ENCODE measurements at regions not wholly inside any gene's neighbourhood (a gene's known extent, or its start where the extent isn't known, plus 50 kb on each side); places are given as distances from the start of the nearest gene placed in this dataset.

- TF ChIP-seq USF2 (IDR thresholded peaks at IDR 0.05; ENCODE audit: borderline replicate concordance, low read depth, low read length) (no peak), PML (IDR thresholded peaks at IDR 0.05; ENCODE audit: low read length) (no peak), POU2F2 (IDR thresholded peaks at IDR 0.05; ENCODE audit: borderline replicate concordance, low read depth, low read length) (no peak), CREB1 (IDR thresholded peaks at IDR 0.05; ENCODE audit: low read depth) (no peak), ZNF217 (IDR thresholded peaks at IDR 0.05) (no peak), MTA3 (IDR thresholded peaks at IDR 0.05; ENCODE audit: borderline replicate concordance, low read length) (no peak)
Measured at GRCh38 chr6:48188158-48188557, 77.2 kb upstream of the PTCHD4 start (continued).

DNA sequence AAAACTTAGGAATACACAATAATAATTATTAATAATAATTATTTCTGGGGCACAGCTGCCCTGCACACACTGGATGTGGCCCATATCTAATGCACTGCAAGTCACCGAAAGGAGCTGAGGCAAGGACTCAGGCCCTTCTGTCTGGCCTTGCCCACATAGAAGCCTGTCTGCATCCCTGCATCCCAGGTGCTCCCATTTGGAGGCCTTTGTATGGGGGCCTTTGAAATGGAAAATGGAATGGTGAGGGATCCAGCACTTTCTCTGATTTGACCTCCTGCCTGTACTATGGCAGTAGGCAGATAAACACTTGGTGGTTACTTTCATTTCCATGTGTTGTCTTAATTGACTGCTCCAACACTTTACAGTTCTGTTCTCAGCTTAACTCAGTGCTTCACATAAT is 75.7 kb upstream of the PTCHD4 start:
- CTCF ChIA-PET, result interaction anchor here (1.4 kb wide), 1 partner anchor 13 kb away, joined by 3 read pairs; no protein-coding TSS in a partner anchor
- POLR2A ChIA-PET, result no interaction called here
- Histone ChIP-seq H3K27ac (ENCODE audit: control insufficient read depth, insufficient read depth) (no peak overlapping the region), H3K4me2 (ENCODE audit: control insufficient read depth, insufficient read depth) (no peak overlapping the region), H4K20me1 (ENCODE audit: control insufficient read depth, insufficient read depth) (no peaks in the 10 kb centered on the region), H3K4me3 (no peak overlapping the region), H3K4me1 (ENCODE audit: control insufficient read depth, insufficient read depth, low read length) (no peaks in the 10 kb centered on the region), H2AFZ (ENCODE audit: control insufficient read depth, low read depth, low read length) (no peak overlapping the region), H3K36me3 (ENCODE audit: control insufficient read depth in 2 of 2, insufficient read depth in 2 of 2, low read length in 1 of 2) (no peaks in the 10 kb centered on the region), H3K9ac (ENCODE audit: control insufficient read depth, insufficient read depth, low read length) (no peak overlapping the region), H3K79me2 (ENCODE audit: control insufficient read depth, insufficient read depth, low read length) (no peaks in the 10 kb centered on the region), H3K9me3 (replicated peaks; ENCODE audit: control insufficient read depth, insufficient read depth, low read length) (no peaks in the 10 kb centered on the region), H3K27me3 (replicated peaks in 1 of 2; ENCODE audit: control insufficient read depth in 2 of 2, insufficient read depth in 2 of 2, low read length in 1 of 2) (no peaks in the 10 kb centered on the region)
- SMC1A ChIA-PET (ENCODE audit: uncharacterized antibody, unreplicated experiment), result interaction anchor here (1.6 to 2.0 kb wide), 2 partner anchors 8 to 11 kb away, joined by 4 to 5 read pairs; no protein-coding TSS in a partner anchor
- BruUV-seq (replicated peaks), result no TSS peak
- RAD21 ChIA-PET (ENCODE audit: unreplicated experiment), result no interaction called here
- 73% methylated on average over 1 of the region's 1 CpG for WGBS (ENCODE audit: insufficient coverage, insufficient replicate concordance, low lambda C conversion rate, missing lambda C conversion rate)
- no peak for FAIRE-seq
- intact Hi-C loops (cut with micrococcal nuclease; ENCODE audit: unreplicated experiment), result no loop called here
- no peak for ATAC-seq
- DNase-seq (ENCODE audit: low read depth, low spot score), result no peak
- in situ Hi-C loops (cut with MboI), result no loop called here
- TF ChIP-seq ZNF687 (IDR thresholded peaks at IDR 0.05) (no peak), REST (IDR thresholded peaks at IDR 0.05; ENCODE audit: low read depth, low read length) (no peak), NR2F1 (conservative IDR thresholded peaks at IDR 0.05) (no peak), SREBF1 (IDR thresholded peaks at IDR 0.05; ENCODE audit: low read length) (no peak), NRF1 (conservative IDR thresholded peaks at IDR 0.05; ENCODE audit: low read depth, low read length) (no peak), TCF7 (IDR thresholded peaks at IDR 0.05; ENCODE audit: borderline replicate concordance) (no peak), JUNB (IDR thresholded peaks at IDR 0.05) (no peak), CEBPB (IDR thresholded peaks at IDR 0.05; ENCODE audit: borderline replicate concordance in 1 of 2, low read depth in 2 of 2, low read length in 2 of 2) (no peak), SMARCA5 (IDR thresholded peaks at IDR 0.05) (no peak), PKNOX1 (IDR thresholded peaks at IDR 0.05) (no peak)

Measured in GM12878 (cell line).